HCT116 (cell line): ENCODE measurements at regions not wholly inside any gene's neighbourhood (a gene's known extent, or its start where the extent isn't known, plus 50 kb on each side); places are given as distances from the start of the nearest gene placed in this dataset.

Source experiments
- ATAC-seq: fragments of 200-7000 bp; cut with Tn5 transposase; 2 replicates; pipeline ENCODE4 v1.9.1; 2020; ENCODE audit warnings: mild to moderate bottlenecking, moderate library complexity
- BruUV-seq: library from RNA; stranded (reverse); fragments of 400-500 nt; replicated peaks from 2 replicates; lab custom pipeline; 2021; lab: Mats Ljungman, UMichigan
- CTCF ChIA-PET: fragments of 300-600 bp; sonication (Branson Sonifier 250); formaldehyde crosslinking; loops from one replicate; lab custom pipeline; 2021; ENCODE audit warnings: antibody characterized with exemption; lab: Charles Lee
- POLR2A ChIA-PET: fragments of 300-600, 350-600 bp; sonication (Branson Sonifier 250); formaldehyde crosslinking; loops from one replicate; lab custom pipeline; 2021; ENCODE audit warnings: antibody characterized with exemption; lab: Charles Lee
- RAD21 ChIA-PET, 2 experiments: fragments of 300-600 bp; sonication (Branson Sonifier 250); formaldehyde crosslinking; loops; one replicate each; lab custom pipeline; 2023; ENCODE audit warnings: low total read pairs in 2 of 2; ENCODE audit not compliant: uncharacterized antibody in 2 of 2, unreplicated experiment in 2 of 2, low non-redundant PET in 1 of 2; lab: Charles Lee
- DNase-seq: peaks from one replicate; pipeline ENCODE4 v3.0.0-alpha.2; 2010; ENCODE audit warnings: low read depth, low spot score
- H2AFZ ChIP-seq: fragments of 200-600 bp; shearing (Covaris generic), sonication (generic); 2 replicates; pipeline ENCODE4 v1.6.1; 2017; ENCODE audit warnings: low read depth, mixed run types, mixed read lengths, antibody characterized with exemption, low read length; ENCODE audit not compliant: poor library complexity, severe bottlenecking
- H3K27ac ChIP-seq: 2 replicates; pipeline ENCODE4 v1.5.1; 2012; ENCODE audit warnings: low read depth, low read length
- H3K27me3 ChIP-seq: fragments of 200-600 bp; sonication (generic); 2 replicates; pipeline ENCODE4 v1.6.1; 2016; ENCODE audit warnings: mixed run types, low read length, mixed read lengths; ENCODE audit not compliant: insufficient read depth
- H3K36me3 ChIP-seq, 2 experiments: fragments of 200-500 bp in 1 of 2; fragments of 200-600 bp in 1 of 2; sonication (Bioruptor generic) in 1 of 2; sonication (generic) in 1 of 2; 2 replicates each; pipeline versions ENCODE4 v1.5.1 to v1.6.1; 2014 to 2016; ENCODE audit warnings: low read length in 2 of 2, inconsistent platforms in 1 of 2, mixed read lengths in 1 of 2, mixed run types in 1 of 2; ENCODE audit not compliant: insufficient read depth in 2 of 2, control insufficient read depth in 1 of 2
- H3K4me1 ChIP-seq, 2 experiments: fragments of 200-600 bp in 1 of 2; sonication (generic) in 1 of 2; 2 replicates each; pipeline versions ENCODE4 v1.5.1 to v1.6.1; 2012 to 2017; ENCODE audit warnings: low read length in 2 of 2, inconsistent platforms in 1 of 2, mild to moderate bottlenecking in 1 of 2, mixed read lengths in 1 of 2, mixed run types in 1 of 2, moderate library complexity in 1 of 2; ENCODE audit not compliant: insufficient read depth in 2 of 2, control insufficient read depth in 1 of 2
- H3K4me2 ChIP-seq: fragments of 200-600 bp; sonication (generic); 2 replicates; pipeline ENCODE4 v1.6.1; 2017; ENCODE audit warnings: mixed run types, low read length, mixed read lengths
- H3K4me3 ChIP-seq, 2 experiments: fragments of 200-600 bp in 1 of 2; sonication (generic) in 1 of 2; replicated peaks in 1 of 2; 2 replicates each; pipeline ENCODE4 v1.5.1; 2011 to 2016; ENCODE audit warnings: low read length in 2 of 2, control low read depth in 1 of 2, low read depth in 1 of 2, mild to moderate bottlenecking in 1 of 2, mixed read lengths in 1 of 2, mixed run types in 1 of 2
- H3K79me2 ChIP-seq: fragments of 200-600 bp; sonication (generic); 2 replicates; pipeline ENCODE4 v1.6.1; 2017; ENCODE audit warnings: mild to moderate bottlenecking, mixed run types, low read length, moderate library complexity, mixed read lengths; ENCODE audit not compliant: insufficient read depth
- H3K9ac ChIP-seq: fragments of 200-600 bp; sonication (generic); 2 replicates; pipeline ENCODE4 v1.6.1; 2016; ENCODE audit warnings: low read length, mixed read lengths
- H3K9me2 ChIP-seq: fragments of 200-600 bp; sonication (generic), shearing (Covaris generic); 2 replicates; pipeline ENCODE4 v1.6.1; 2017; ENCODE audit warnings: mixed run types, mild to moderate bottlenecking, moderate library complexity; ENCODE audit not compliant: insufficient read depth
- H3K9me3 ChIP-seq, 2 experiments: fragments of 200-500 bp in 1 of 2; fragments of 200-600 bp in 1 of 2; sonication (Bioruptor generic) in 1 of 2; sonication (generic) in 1 of 2; 2 replicates each; pipeline ENCODE4 v1.6.1; 2014 to 2017; ENCODE audit warnings: low read length in 2 of 2, mixed read lengths in 2 of 2, inconsistent platforms in 1 of 2, low read depth in 1 of 2, mild to moderate bottlenecking in 1 of 2, mixed run types in 1 of 2, moderate library complexity in 1 of 2; ENCODE audit not compliant: control insufficient read depth in 1 of 2, insufficient read depth in 1 of 2
- H4K20me1 ChIP-seq: fragments of 200-600 bp; sonication (generic), shearing (Covaris generic); 2 replicates; pipeline ENCODE4 v1.6.1; 2017; ENCODE audit warnings: mixed run types, mild to moderate bottlenecking, moderate library complexity; ENCODE audit not compliant: insufficient read depth
- EGR1 ChIP-seq: IDR thresholded peaks from 2 replicates; pipeline ENCODE4 v1.6.1; 2012; ENCODE audit warnings: low read depth
- ELF1 ChIP-seq: IDR thresholded peaks from 2 replicates; pipeline ENCODE4 v1.6.1; 2012; ENCODE audit warnings: low read depth, borderline replicate concordance
- FOSL1 ChIP-seq: IDR thresholded peaks from 2 replicates; pipeline ENCODE4 v1.6.1; 2012; ENCODE audit warnings: low read depth
- JUND ChIP-seq: IDR thresholded peaks from 2 replicates; pipeline ENCODE4 v1.6.1; 2012
- POLR2A ChIP-seq: IDR thresholded peaks from 2 replicates; pipeline ENCODE4 v1.7.0; 2011; ENCODE audit warnings: borderline replicate concordance; ENCODE audit not compliant: insufficient read depth, insufficient read length; ENCODE audit errors: extremely low read depth
- RAD21 ChIP-seq: IDR thresholded peaks from 2 replicates; pipeline ENCODE4 v1.6.1; 2012; ENCODE audit warnings: low read depth, mild to moderate bottlenecking
- SIN3A ChIP-seq: IDR thresholded peaks from 2 replicates; pipeline ENCODE4 v1.6.1; 2012; ENCODE audit warnings: low read depth
- SRF ChIP-seq: IDR thresholded peaks from 2 replicates; pipeline ENCODE4 v1.6.1; 2012; ENCODE audit warnings: low read depth
- ZFX ChIP-seq: fragments of 450-650 bp; IDR thresholded peaks from 2 replicates; pipeline ENCODE4 v1.6.1; 2017
- intact Hi-C: fragments of 100-400 bp; cut with micrococcal nuclease; formaldehyde crosslinking; loops from 2 replicates; pipeline ENCODE4 v1.10.0; 2022
- TF ChIP-seq, protein P1 (sequence below): IDR thresholded peaks from 2 replicates; pipeline ENCODE4 v1.6.1; 2012

DNA sequence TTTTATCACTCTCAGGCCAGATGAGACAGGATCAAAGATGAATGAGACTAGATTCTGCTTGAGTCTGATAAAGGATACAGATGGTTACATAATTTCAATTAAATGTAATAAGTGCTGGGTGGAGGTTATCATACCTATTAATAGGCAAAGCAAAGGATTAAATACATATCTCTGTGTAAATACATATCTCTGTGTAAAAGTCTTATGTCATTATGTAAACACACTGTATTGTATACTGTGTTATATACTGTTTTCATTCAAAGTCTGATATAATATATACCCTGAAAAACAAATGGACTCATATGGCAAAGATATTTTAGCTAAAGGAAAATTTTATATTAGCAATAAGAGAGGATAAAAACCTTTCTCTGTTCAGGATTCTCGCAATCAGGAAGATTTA is 605.8 kb upstream of the PTGER4 start:
- ChIA-PET CTCF (interaction anchor here (1.0 kb wide), 1 partner anchor 13 kb away, joined by 3 read pairs; no protein-coding TSS in a partner anchor), RAD21 (no interaction called here), POLR2A (no interaction called here)
- H3K79me2 ChIP-seq: no peaks in the 10 kb centered on the region
- TF ChIP-seq JUND (no peak), SRF (no peak), EGR1 (no peak), POLR2A (no peak), SIN3A (no peak), RAD21 (no peak), FOSL1 (no peak), ELF1 (no peak)
- TF ChIP-seq, protein P1, sequence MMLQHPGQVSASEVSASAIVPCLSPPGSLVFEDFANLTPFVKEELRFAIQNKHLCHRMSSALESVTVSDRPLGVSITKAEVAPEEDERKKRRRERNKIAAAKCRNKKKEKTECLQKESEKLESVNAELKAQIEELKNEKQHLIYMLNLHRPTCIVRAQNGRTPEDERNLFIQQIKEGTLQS: no peak
- no TSS peak for BruUV-seq
- H3K9me3 ChIP-seq: no peaks in the 10 kb centered on the region
- no peaks in the 10 kb centered on the region for H4K20me1 ChIP-seq
- H3K4me1 ChIP-seq: no peaks in the 10 kb centered on the region
- no peak for DNase-seq
- H3K27me3 ChIP-seq: no peaks in the 10 kb centered on the region
- H3K4me2 ChIP-seq: no peak overlapping the region
- H2AFZ ChIP-seq: no peak overlapping the region
- H3K4me3 ChIP-seq: no peak overlapping the region
- H3K27ac ChIP-seq: no peak overlapping the region
- intact Hi-C loops: no loop called here
- ATAC-seq: no peak
- H3K36me3 ChIP-seq: no peaks in the 10 kb centered on the region
- H3K9ac ChIP-seq: no peak overlapping the region
- no peaks in the 10 kb centered on the region for H3K9me2 ChIP-seq

DNA sequence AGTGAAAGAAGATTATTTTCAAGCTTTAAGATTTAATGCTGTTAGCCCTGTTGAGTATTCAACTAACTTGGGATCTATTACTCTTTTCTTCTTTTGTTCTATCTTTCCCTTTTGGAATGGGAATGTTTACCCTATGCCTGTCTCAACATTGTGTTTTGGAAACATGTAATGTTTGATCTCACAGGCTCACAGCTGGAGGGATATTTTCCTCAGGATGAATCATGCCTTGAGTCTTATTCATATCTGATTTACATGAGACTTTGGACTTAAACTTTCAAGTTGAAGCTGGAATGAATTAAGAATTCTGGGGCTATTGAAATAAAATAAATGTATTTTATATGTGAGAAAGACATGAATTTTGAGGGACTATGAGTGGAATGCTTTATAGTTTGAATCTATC is 607.8 kb upstream of the PTGER4 start:
- TF ChIP-seq ZFX: no peak
- TF ChIP-seq, all 23 proteins: peak for 0
- no TSS peak for BruUV-seq
- no peaks in the 10 kb centered on the region for H3K79me2 ChIP-seq
- CTCF ChIA-PET: no interaction called here
- POLR2A ChIA-PET: no interaction called here
- no peaks in the 10 kb centered on the region for H3K4me1 ChIP-seq
- RAD21 ChIA-PET: no interaction called here
- H3K27ac ChIP-seq: no peak overlapping the region
- no peak overlapping the region for H3K9ac ChIP-seq
- H3K4me2 ChIP-seq: no peak overlapping the region
- H3K9me3 ChIP-seq: no peaks in the 10 kb centered on the region
- DNase-seq: no peak
- no peaks in the 10 kb centered on the region for H3K36me3 ChIP-seq
- no peaks in the 10 kb centered on the region for H3K9me2 ChIP-seq
- no peak for ATAC-seq
- intact Hi-C loops: no loop called here
- H3K27me3 ChIP-seq: no peaks in the 10 kb centered on the region
- no peaks in the 10 kb centered on the region for H4K20me1 ChIP-seq
- no peak overlapping the region for H2AFZ ChIP-seq
- no peak overlapping the region for H3K4me3 ChIP-seq
